GM19372 (cell line): ENCODE measurements at regions not wholly inside any gene's neighbourhood (a gene's known extent, or its start where the extent isn't known, plus 50 kb on each side); places are given as distances from the start of the nearest gene placed in this dataset.

ENCODE experiments used
- ATAC-seq: cut with Tn5 transposase; IDR thresholded peaks from one replicate; pipeline ENCODE4 v1.9.1; 2021; ENCODE audit warnings: mild to moderate bottlenecking, low read depth, moderate library complexity; ENCODE audit not compliant: unreplicated experiment

GRCh38 chr12:19707948-19708409, 268.7 kb downstream of the AEBP2 start:
- ATAC-seq: no peak

DNA sequence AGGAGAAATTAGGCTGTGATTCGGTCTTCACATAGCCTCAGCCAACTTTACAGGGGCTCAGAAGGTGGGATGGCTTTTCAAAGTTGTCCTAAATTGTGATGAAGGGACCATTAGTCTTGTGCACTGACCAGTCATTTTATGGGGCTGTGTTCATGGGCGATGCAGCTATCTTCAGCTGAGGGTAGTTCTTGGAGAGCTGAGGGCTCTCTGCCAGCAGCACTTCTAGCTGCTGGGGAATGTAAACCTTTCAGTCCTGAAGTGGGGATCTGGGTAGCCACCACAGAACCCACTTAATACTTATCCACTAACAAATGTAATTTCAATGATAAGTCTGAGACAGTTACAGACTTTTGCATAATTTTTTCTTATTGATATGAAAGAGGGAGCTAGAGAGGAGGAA, 270.6 kb downstream of the AEBP2 start:
- ATAC-seq: no peak

DNA sequence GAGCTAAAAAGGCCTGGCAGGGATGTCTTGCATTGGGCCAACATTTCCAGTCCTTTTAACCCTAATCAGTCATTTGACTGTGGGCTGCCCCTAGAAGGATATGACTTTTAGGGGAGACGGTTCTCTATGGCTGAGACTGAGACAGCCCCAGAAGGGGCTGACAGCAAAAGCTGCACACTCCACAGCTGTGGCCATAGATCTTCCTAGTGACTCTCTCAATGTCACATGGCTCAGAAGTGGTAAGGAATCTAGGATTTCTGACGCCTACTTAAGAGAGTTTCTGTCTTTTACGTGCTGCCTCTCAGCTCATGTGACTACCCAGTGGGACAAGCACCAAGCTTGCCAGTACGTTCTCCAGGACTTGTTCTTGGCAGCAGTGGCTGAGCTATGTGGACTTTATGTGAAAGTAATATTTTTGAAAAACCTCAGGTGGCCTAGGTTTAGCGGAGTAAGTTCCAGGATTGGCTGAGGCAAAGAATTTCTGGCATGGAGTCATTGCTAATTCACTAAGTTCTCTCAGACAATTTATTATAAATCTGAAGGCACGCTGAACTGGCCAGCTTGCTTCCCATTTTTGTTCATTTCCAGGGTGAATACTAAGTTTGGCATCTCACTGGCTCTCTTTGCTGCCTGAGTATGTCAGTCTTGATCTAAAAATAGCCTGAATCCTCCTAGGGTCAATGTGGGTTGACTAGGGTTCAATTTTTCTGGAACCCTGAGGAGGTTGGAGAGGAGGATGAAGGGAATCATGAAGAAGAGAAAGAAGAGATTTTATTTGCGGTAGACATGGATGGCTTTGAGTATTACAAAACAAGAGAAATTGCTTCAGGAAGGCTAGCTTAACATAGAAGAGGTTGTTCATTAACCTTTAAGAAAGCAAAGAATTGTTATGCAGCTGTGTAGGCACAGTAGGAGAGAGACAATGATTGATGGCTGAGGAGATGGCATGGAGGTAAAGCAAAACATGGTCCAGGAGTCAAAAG, 271.8 kb downstream of the AEBP2 start:
- ATAC-seq: no peak

GRCh38 chr12:19712041-19712440, 272.7 kb downstream of the AEBP2 start:
- ATAC-seq: no peak

DNA sequence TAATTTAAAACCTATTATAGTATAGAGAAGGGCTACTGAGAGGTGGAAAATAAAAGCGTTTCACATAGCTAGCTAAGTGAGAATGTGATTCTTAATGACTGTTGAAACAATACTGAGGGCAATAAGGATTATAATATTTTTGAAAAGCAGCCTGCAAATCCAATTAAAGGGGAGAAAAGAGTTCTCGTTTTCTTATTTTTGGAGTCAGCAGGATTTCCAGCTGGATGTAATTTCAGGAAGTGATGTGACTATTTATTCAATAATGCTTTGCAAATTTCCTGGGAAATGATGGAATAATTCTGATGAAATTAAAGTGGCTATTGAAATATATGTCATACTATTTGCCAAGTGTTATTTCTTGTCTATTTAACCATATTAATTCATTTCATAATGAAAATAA, 279.1 kb downstream of the AEBP2 start:
- ATAC-seq: no peak

- ATAC-seq: no peak
These were observed 280.4 kb downstream of the AEBP2 start for GRCh38 chr12:19719672-19720071.

- ATAC-seq: no peak
These were observed 286.8 kb downstream of the AEBP2 start for GRCh38 chr12:19726122-19726521.

GRCh38 chr12:19726592-19726991, 287.3 kb downstream of the AEBP2 start:
- ATAC-seq: no peak

DNA sequence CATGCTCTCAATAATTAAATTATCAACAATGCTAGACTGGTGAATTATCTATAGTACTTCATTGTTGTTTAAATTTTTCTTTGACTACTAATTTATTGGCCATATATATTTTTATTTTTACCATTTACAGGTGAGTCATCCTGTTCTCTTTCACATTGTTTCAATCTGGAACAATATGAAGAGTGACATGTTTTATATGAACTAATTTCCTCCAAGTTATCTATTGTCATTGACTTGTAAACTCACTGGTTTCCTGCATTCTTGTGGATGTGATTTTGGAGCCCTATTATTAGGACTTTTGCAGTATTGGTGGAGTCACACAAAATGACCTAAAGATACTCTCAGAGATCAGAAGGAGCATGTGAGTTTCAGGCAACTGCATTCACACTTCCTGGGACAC, 297.7 kb downstream of the AEBP2 start:
- no peak for ATAC-seq

DNA sequence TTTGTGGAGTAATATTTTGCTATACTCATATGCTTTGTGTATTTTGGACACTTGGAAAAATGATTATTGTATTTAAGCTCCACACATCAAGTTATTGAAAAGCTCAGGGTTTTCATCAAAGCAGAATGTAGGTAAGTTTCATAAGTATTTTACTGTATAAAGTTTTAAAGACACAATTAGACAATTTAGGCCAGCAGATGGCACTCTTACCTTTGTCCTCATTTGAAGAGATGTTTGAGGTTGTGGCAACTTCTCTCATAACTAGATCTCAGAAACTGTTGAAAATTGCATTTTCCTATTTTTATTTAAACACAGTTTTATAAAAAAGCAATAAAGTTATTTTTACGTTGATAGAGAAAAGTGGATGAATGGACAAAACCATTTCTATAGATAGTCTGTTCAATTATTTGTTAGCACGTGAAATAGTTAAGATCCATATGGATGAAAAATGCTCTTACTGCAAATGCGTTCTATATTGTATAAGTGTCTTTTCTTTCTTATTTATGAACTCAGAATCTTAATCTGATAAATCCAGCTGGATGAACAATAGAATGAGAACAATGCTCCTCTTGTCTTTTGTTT, 300.0 kb downstream of the AEBP2 start:
- no peak for ATAC-seq

DNA sequence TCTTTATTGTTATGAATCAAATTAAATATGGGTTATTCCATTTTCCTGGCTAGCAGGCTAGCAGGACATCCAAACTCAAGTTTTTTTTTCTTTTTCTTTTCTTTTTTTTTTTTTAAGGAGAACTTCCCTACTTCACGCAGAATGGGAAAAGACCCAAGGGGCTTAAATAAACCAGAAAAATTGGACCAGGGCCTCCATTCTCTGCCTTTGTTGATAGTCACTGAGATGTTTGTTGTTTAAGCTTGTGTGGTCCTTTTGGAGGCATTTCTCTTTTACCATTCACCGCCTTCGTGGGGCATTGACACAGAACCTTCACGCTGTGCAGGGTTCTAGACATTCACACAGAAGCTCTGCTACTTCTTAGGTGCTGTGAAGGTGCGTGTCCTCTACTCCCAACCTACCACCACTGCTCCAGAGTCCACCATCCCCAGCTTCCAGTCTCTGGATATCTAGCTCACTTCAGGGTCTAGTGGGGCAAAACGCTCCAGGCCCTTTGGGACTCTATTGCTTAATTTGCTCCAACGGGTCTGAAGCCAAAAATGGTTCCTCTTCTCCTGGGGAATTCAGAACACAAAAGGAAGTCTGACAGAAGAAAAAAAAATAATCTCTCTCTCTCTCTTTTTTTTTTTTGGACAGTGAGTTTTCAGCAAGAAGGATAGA, 301.3 kb downstream of the AEBP2 start:
- no peak for ATAC-seq

DNA sequence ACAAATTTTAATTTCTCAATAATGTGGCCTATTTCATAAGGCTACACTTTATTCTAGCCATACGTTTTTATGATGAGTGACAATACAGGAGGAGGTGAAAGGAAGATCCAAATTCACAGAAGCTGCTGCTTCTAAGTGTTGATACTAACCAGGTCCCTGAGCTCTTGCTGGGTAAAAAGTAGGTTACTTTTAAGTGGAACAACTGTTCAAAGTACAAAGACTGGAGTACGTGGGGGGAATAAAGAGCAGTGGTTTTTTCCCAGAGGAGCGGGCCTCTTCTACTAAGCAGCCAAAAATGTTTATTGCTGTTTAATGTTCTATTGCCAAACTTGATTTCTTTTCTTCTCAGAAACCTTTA, 301.8 kb downstream of the AEBP2 start:
- ATAC-seq: no peak

DNA sequence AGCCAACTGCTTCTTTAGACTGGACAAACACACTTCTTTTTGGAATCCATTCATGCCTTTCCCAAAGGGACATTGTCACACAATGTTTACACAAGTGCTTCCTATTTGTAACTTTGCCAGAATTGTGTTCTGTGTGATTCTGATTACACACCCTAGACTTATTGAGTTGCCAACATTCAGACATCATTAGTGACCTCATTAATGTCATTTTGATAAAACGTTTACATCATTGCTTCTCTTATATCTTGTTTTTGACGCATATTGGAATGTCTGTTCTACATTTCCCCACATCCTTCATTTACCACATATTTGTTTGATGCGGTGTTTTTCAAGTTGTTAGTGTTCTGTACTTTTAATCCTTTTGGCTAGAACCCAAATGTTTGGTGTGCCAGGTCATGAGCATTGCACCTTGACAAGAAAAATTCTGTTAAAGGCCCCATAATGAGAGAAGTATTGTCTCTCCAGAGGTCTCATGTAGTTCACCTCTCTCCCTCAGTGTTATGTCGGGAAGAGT, 305.5 kb downstream of the AEBP2 start:
- ATAC-seq: no peak

DNA sequence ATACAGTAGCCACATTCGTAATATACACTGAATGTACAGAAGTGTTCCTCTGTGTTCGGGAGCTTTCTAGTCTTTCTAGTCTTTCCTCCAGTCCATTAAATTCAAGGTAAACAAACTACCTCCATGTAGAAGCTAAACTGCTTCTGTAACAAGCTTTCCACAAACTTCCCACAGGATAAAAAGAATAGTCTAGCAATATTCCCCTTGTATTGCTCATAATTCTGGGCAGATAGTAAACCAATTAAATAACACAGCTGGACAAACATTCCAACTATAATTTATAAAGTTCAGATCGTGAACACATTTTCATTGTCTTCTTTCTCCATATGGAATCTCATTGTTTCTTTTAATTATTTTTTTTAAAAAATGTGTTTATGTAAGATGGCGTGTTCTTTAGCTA, 307.2 kb downstream of the AEBP2 start:
- ATAC-seq: no peak

GRCh38 chr12:19749906-19750574, 310.7 kb downstream of the AEBP2 start:
- ATAC-seq: no peak

DNA sequence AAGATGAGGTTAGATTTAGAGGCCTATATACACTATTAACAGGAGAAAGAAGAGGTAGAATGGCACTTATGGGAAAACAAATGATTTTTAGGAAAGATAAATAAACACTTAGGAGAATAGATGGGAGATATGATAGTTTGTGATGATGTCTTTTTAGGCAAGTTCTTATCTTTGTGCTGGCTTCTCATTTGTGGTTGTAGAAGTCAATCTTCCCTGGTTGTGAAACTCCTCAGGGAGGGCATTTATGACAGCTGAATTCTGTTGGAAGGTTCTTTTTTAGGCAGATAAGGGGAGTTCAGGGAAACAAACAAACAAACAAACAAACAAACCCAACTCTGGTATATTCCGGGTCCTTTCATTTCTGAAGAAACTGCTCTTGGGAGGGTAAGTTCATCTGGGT, 311.8 kb downstream of the AEBP2 start:
- no peak for ATAC-seq

DNA sequence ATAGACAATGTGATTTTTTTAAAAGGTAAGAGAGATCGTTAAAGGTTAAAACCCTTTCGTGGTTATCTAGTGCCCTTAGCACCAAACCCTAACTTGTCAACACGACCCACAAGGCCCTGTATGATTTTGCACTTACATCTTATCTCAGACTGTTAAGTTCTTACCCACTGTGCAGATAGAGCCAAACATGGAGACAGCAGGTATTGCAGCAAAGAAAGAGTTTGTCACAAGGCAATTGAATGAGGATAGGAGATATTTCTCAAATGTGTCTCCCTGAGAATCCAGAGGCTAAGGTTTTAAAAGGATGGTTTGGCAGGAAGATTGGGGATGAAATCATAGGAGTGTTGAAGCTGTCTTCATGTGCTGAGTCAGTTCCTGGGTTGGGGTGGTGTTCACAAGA, 313.4 kb downstream of the AEBP2 start:
- ATAC-seq: no peak

DNA sequence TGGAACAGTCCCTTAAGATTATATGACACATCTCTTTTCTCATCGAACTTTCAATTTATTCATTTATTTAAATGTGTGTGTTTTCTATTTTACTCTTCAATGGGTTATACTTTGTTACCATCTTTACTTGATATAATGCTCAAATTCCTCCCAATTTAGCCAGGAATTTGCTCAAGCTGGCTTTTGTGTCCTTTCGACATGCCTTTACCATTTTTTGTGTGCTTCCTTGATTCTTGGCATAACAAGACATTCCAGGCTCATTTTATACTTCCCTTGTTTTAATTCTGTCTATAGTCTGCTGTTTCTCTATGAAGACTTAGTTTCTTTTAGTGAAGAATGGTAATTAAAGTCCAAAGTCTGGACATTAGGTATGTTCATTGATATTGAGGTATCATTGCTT, 315.8 kb downstream of the AEBP2 start:
- ATAC-seq: no peak

- ATAC-seq: no peak
These were observed 318.1 kb downstream of the AEBP2 start for GRCh38 chr12:19757317-19757877.

- no peak for ATAC-seq
These were observed 319.9 kb downstream of the AEBP2 start for GRCh38 chr12:19759227-19759626.
